ENCODE measurements at regions not wholly inside any gene's neighbourhood (a gene's known extent, or its start where the extent isn't known, plus 50 kb on each side); places are given as distances from the start of the nearest gene placed in this dataset.
A peak's percentile ranks its signal among the peaks of the same experiment; 100 is the strongest.

GRCh38 chr3:68290333-68290732 lies 635.9 kb upstream of the SUCLG2 start:
- no peak for DNase-seq

- no peak for DNase-seq
These were observed 633.7 kb upstream of the SUCLG2 start for GRCh38 chr3:68288085-68288484.

- no peak for DNase-seq
These were observed 632.7 kb upstream of the SUCLG2 start for GRCh38 chr3:68287101-68287500.

DNA sequence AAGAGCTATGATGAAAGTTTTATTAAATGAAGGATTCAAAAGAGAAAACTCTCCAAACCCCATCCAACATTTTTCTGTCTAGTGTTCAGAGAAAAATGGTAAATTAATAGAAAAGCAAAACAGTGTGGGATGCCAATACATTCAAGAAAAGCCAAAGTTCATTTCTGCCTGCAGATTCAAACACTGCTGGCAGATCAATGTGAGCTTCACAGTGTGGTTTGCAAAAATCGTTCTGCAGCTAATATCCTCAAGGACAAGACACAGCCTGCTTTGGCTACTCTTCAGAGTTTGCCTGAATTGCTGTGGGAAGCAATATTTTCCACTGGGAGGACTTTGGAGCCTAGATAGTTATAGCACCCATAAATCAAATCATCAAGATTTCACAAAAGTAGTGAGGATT lies 619.9 kb upstream of the SUCLG2 start:
- DNase-seq = no peak

DNA sequence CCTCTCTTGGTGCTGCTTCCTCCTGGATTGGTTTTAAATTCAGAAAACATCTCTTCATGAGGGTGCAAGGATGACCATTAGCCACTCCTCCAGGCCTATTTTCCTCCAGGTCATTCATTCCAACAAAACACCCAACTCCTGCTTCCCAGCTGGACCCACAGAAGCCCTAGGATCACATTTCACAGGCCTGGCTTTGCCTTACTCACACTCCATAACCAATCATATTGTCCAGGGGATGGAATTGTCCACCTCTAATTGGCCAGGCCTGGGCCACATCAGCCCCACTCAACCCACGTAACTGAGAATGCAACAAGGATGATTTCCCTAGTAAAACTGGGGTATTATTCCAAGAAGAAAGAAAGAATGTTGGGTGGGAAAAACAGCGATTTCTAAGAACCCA lies 616.7 kb upstream of the SUCLG2 start:
- no peak for DNase-seq

- DNase-seq = peak in 1 of 2 donors; percentile 19
These were observed 602.3 kb upstream of the SUCLG2 start for GRCh38 chr3:68256635-68257223.

DNA sequence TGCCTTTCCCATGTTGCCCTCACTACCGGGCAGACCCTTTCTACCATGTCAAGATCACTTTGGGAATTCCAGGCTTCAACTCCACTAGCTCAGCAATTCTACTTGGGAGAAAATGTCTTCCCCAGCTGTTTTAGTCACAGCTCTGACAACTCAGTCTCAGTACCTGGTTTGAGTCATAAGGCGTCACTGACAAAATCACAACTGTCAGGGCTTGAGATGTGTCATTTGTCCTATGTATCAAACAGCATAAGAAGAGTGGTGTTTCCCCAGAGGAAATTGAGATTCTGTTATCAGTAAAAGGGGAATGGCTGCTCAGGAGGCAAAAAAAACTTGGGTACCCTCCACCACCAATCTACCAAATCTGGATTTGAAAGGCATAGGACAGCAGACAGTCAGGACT lies 594.9 kb upstream of the SUCLG2 start:
- DNase-seq = no peak

DNA sequence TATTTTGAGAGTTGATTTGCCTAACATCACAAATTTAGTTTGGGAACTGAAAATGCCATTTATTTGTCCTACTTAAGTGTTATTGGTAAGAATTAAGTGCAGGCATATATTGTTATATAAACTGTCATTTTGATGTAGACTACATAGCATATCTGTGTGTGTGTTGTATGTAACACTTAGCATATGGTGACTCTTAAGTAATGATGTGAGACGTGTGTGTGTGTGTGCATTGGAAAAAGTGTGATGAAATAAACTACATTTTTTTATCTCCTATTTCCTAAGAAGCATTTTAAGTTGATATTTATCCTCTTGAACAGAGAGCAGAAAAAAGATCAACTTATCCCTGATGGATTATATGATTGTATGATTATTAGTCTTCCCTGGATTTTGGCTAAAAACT lies 588.2 kb upstream of the SUCLG2 start:
- DNase-seq = no peak

DNA sequence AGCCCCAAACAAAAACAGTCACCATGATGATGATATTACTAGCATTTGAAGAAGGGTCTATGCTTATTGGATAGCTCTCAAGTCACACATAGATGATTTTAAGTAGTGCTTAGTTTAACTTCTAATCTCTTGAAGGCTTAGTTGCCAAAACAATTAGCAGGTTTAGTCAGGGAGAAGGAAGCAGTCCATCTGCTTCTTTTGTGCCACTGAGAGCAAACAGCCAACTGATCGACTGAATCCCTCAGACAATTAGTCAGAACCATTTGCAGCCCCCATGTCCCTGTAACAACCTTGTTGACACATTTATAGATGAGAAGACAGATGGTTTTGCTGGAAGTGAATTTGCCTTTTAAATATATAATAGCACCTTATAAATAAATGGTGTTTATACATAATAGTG lies 585.1 kb upstream of the SUCLG2 start:
- DNase-seq = no peak

DNA sequence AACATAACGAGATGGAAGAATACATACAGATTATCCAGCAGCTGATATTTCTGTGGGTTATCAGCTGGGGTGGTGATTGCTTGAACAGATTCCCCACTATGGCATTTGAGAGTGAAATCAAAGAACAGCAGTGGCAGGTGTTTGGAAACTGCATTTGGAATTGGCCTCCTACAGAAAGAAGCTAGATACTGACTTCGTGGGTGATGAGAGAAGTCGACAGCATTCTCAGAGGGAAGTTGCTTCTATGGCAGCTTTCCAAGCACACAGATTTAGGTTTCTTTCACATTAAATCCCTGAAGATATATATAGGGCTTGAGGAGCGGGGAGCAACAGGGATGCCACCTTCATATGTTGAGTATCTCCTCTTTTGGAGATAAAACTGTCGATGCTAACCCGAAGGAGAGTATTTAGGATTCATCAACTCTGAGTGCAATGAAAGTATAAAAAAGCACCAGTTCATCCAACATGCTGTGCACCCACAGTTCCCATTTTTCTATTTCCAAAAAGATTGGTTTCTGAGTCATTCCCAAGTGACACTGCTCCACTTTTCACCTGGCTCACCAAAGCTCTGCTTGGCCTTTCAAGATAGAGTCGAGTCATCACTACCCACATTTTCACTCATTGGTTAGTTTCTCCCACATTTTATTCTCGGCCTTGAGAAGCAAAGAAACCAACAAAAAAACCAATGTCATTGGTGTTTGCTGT lies 579.8 kb upstream of the SUCLG2 start:
- DNase-seq = no peak

DNA sequence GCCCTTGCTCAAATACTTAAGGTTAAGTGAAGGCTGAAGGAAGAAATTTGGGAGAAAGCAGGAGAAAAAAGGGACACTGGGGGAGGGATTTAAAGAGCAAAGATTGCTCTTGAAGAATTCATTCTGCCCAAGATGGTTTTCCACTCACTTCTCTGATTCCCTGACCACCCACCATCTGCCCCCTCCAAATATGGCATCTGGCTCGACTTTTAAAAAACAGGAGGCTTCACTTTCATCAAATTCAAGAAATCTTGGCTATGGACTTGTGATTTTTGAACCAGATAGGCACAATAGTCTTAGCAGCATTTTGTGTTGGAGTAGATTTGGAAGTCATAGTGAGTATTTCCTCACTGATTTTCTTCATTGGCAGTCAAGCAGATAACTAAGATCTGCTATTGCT lies 574.4 kb upstream of the SUCLG2 start:
- DNase-seq = no peak

DNA sequence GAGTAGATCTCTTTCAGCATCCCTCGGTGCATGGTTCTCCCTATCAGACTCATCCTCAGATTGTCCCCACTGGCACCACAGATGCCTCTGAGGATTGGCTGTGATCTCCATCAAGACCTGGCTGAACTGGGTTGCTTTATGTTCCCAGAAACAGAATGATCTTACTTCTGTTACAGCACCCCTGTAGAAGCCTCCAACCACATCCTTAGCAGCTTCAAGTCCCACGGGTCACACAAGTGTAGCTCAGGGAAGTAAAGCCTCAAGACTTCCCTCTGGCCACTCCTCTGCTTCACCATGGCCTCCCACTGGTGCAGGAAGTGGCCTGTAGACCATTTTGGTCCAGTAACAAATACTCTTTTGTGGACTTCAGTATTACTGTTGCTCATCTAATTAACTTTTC lies 566.4 kb upstream of the SUCLG2 start:
- DNase-seq = no peak

- DNase-seq = no peak
These were observed 557.2 kb upstream of the SUCLG2 start for GRCh38 chr3:68211637-68212036.

DNA sequence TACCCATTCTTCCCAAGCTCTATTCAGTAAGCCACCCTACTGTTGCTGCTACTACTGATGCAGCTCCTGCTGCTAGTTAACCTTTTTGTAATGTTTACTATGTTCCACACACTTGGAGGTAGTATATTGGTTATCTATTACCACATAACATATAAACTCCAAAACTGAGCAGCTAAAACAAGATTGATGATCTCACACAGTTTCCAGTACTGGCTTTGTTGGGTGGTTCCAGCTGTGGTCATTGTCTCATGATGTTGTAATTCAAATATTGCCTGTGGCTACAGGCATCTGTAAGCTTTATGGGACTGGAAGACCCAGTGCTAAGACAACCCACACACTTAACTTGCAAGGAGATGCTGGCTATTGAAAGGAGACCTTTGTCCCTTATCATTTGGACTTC lies 556.2 kb upstream of the SUCLG2 start:
- no peak for DNase-seq

DNA sequence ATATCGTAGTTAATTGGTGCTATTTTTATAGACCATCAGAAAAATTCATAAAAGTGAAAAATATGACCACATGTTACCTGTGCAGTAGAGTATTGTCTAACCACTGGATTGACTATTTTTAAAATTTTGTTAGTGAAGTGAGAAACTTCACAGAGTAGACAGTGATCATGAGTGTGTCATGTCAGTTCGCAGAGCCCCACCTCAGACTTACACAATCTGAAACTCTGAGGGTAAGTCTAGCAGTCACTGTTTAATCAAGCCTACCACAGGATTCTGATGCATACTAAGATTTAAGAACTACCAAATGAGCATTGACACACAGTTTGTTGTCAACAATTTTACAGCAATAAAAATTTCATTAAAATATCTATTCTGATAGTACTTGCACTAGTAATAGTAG lies 552.9 kb upstream of the SUCLG2 start:
- no peak for DNase-seq

DNA sequence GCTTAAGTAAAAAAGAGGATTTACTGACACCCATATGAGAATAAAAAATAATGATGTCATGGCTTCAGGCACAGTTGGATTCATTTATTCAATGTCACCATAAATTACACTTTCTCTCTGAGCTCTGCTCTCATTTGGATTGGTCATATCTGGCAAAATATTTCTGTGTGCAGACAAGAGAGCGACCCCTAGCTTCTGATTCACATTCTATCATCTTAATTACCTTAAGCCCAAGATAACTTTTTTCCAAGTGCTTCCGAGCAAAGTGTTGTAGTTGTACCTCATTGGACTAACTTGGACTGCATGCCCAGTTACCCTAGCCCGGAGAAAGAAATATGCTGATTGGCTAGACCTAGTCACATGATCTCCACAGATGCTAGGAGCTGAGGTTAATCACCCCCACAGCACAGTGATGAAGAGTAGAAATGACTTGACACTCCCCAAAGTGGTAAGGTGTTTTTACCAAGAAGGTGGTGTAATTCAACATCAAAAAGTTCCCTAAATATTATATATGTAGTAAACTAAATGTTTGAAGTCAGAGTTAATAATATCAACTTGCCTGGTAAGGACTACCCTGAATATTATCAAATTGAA lies 552.2 kb upstream of the SUCLG2 start:
- DNase-seq = no peak

GRCh38 chr3:68186733-68187132 lies 532.3 kb upstream of the SUCLG2 start:
- DNase-seq = no peak

GRCh38 chr3:68176600-68176999 lies 522.2 kb upstream of the SUCLG2 start:
- no peak for DNase-seq

DNA sequence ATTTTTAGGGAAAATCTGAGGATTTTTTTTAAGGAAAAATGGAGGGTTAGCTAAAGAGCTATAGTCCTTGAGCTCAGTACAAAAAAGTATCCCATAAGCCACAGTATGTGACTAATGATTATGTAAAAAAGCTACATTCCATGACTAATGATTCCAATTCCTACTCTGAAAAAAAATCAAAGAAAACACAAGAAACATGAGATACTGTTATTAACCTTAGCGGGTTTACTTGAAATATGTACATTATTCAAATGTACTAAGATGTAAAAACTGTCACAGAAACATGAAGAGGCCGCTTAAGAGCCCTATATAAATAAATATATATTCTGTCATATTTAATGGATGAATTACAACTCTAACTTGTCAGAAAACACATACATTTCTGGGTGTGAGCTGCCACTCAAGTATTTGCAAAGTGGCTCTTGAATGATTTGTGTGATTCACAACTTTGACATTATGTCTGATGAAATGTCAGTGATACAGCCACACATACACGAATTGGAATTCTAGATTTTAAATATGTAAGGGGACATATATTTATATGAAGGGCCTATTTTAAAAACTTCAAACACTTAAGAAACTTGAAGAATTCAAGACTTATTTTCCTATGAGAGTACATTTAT lies 518.7 kb upstream of the SUCLG2 start:
- no peak for DNase-seq

- no peak for DNase-seq
These were observed 517.6 kb upstream of the SUCLG2 start for GRCh38 chr3:68172039-68172438.

- DNase-seq = no peak
These were observed 509.6 kb upstream of the SUCLG2 start for GRCh38 chr3:68163968-68164367.

DNA sequence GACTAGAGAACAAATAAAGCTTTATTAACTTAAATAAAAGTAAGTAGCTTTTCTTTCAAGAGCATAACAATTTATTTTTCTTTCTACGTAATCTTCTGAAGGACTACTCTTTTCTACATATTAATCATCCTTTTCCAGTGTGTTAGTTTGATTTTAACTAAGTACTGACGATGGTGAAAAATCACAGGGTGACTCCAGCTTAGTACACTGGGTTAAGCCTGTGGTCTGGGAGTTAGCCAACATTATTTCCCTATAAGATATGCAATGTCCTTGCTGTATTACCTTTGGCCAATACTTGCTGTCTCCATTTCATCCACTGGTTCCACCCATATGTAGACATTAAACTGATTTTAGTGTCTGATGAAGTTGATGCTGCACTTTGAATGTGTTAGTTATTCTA lies 508.6 kb upstream of the SUCLG2 start:
- DNase-seq = no peak

GRCh38 chr3:68162644-68163043 lies 508.2 kb upstream of the SUCLG2 start:
- DNase-seq = no peak

- DNase-seq = no peak
These were observed 496.9 kb upstream of the SUCLG2 start for GRCh38 chr3:68151359-68151758.
